ENCODE measurements at regions not wholly inside any gene's neighbourhood (a gene's known extent, or its start where the extent isn't known, plus 50 kb on each side); places are given as distances from the start of the nearest gene placed in this dataset.

DNA sequence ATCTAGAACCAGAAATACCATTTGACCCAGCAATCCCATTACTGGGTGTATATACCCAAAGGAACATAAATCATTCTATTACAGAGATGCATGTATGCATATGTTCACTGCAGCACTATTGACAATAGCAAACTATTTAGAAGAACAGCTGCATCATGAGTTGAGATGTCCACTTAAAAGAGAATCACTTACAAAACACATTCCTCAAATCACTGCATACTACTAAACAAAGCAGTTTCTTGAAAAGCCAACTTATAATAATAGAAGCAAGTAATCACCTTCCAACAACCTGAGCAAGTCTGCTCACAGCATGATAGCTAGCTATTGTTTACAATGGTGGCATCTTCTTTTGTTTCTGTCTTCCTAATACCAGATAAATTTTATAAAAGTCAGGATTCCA is 454.7 kb upstream of the ADAMTS9 start:
- TF ChIP-seq GATA2 (IDR thresholded peaks at IDR 0.05; ENCODE audit: low read depth, low read length) (no peak), GATA3 (IDR thresholded peaks at IDR 0.05; ENCODE audit: low read depth, low read length) (no peak)
